Vagina (tissue), 2 donors: ENCODE measurements at regions not wholly inside any gene's neighbourhood (a gene's known extent, or its start where the extent isn't known, plus 50 kb on each side); places are given as distances from the start of the nearest gene placed in this dataset.
"Not testable (repeated sequence)": the region's sequence is repeated elsewhere in the genome, so short reads cannot be mapped to it uniquely, and the experiment has no call there.

Source experiments
- DNase-seq, 2 donors: peaks; one replicate each; pipeline ENCODE4 v3.0.0-alpha.2; 2017; ENCODE audit errors: extremely low spot score in 2 of 2
- H3K27ac ChIP-seq: fragments of 200-600 bp; sonication (generic); one replicate; pipeline ENCODE4 v1.5.1; 2019
- H3K27me3 ChIP-seq: fragments of 200-600 bp; sonication (generic); one replicate; pipeline ENCODE4 v1.5.1; 2019
- H3K36me3 ChIP-seq, 2 donors: fragments of 200-600 bp; sonication (generic); one replicate each; pipeline ENCODE4 v1.5.1; 2017 to 2019
- H3K4me1 ChIP-seq: fragments of 200-600 bp; sonication (generic); one replicate; pipeline ENCODE4 v1.5.1; 2019
- H3K4me3 ChIP-seq, 2 donors: fragments of 200-600 bp; sonication (generic); 1 replicate in 1 of 2; 2 replicates in 1 of 2; pipeline ENCODE4 v1.5.1; 2016 to 2019
- H3K9me3 ChIP-seq: fragments of 200-600 bp; sonication (generic); one replicate; pipeline ENCODE4 v1.5.1; 2019
- CTCF ChIP-seq, 3 experiments: fragments of 450-650 bp in 2 of 3; fragments of 200-600 bp in 1 of 3; sonication (generic) in 1 of 3; IDR thresholded peaks; one replicate each; pipeline ENCODE4 v1.5.1; 2017 to 2019; ENCODE audit warnings: antibody characterized with exemption in 3 of 3, mild to moderate bottlenecking in 2 of 3, moderate library complexity in 2 of 3
- POLR2A ChIP-seq, 2 donors: fragments of 450-650 bp; IDR thresholded peaks; one replicate each; pipeline ENCODE4 v1.6.1; 2017; ENCODE audit warnings: antibody characterized with exemption in 2 of 2, mild to moderate bottlenecking in 2 of 2, moderate library complexity in 2 of 2
- POLR2AphosphoS5 ChIP-seq, 2 donors: sonication (generic); formaldehyde crosslinking; IDR thresholded peaks; one replicate each; pipeline ENCODE4 v1.9.0; 2017; ENCODE audit warnings: antibody characterized with exemption in 2 of 2, mild to moderate bottlenecking in 2 of 2, low read depth in 1 of 2; ENCODE audit not compliant: insufficient read depth in 1 of 2
- intact Hi-C: fragments of 100-400 bp; cut with DNase I; formaldehyde crosslinking; loops from one replicate; pipeline ENCODE4 v1.15.1; 2023

- H3K36me3 ChIP-seq, intact Hi-C loops, H3K27me3 ChIP-seq, DNase-seq, H3K9me3 ChIP-seq, H3K27ac ChIP-seq, H3K4me3 ChIP-seq: not testable (repeated sequence)
- H3K4me1 ChIP-seq = peaks cover 15% of the 10 kb centered on the region
Observed at GRCh38 chr5:42980391-42980790, 59.7 kb downstream of the ANXA2R start.

GRCh38 chr5:42979242-42979641 lies 60.9 kb downstream of the ANXA2R start:
- H3K36me3 ChIP-seq, H3K27ac ChIP-seq, DNase-seq, H3K4me3 ChIP-seq, intact Hi-C loops, H3K4me1 ChIP-seq, H3K9me3 ChIP-seq, H3K27me3 ChIP-seq: not testable (repeated sequence)

- H3K27me3 ChIP-seq = no peaks in the 10 kb centered on the region
- DNase-seq = no peak
- H3K4me3 ChIP-seq = no peak overlapping the region
- intact Hi-C loops = no loop called here
- TF ChIP-seq POLR2A (IDR thresholded peaks at IDR 0.05) (no peak), CTCF (IDR thresholded peaks at IDR 0.05) (no peak), POLR2AphosphoS5 (IDR thresholded peaks at IDR 0.05; ENCODE audit: insufficient read depth in 1 of 2, low read depth in 1 of 2) (no peak)
- no peak overlapping the region for H3K27ac ChIP-seq
- H3K36me3 ChIP-seq = no peaks in the 10 kb centered on the region
- H3K4me1 ChIP-seq = no peaks in the 10 kb centered on the region
- no peaks in the 10 kb centered on the region for H3K9me3 ChIP-seq
Observed at GRCh38 chr5:42974536-42974935, 65.6 kb downstream of the ANXA2R start.

GRCh38 chr5:42970636-42971559 lies 69.2 kb downstream of the ANXA2R start:
- H3K27ac ChIP-seq = no peak overlapping the region
- intact Hi-C loops = no loop called here

GRCh38 chr5:42965934-42966333 lies 74.2 kb downstream of the ANXA2R start:
- H3K4me3 ChIP-seq = no peak overlapping the region

More at GRCh38 chr5:42970636-42971559, 69.2 kb downstream of the ANXA2R start:
- no peak for DNase-seq
- Histone ChIP-seq H3K9me3 (no peaks in the 10 kb centered on the region), H3K36me3 (no peaks in the 10 kb centered on the region), H3K4me1 (no peaks in the 10 kb centered on the region), H3K4me3 (no peak overlapping the region), H3K27me3 (no peaks in the 10 kb centered on the region)
- TF ChIP-seq POLR2A (IDR thresholded peaks at IDR 0.05) (no peak), POLR2AphosphoS5 (IDR thresholded peaks at IDR 0.05; ENCODE audit: insufficient read depth in 1 of 2, low read depth in 1 of 2) (no peak), CTCF (IDR thresholded peaks at IDR 0.05) (no peak)

More at GRCh38 chr5:42965934-42966333, 74.2 kb downstream of the ANXA2R start:
- H3K4me1 ChIP-seq = no peaks in the 10 kb centered on the region
- no peaks in the 10 kb centered on the region for H3K36me3 ChIP-seq
- no peaks in the 10 kb centered on the region for H3K9me3 ChIP-seq
- no peaks in the 10 kb centered on the region for H3K27me3 ChIP-seq
- intact Hi-C loops = no loop called here
- no peak for DNase-seq
- H3K27ac ChIP-seq = no peak overlapping the region
- no peak for TF ChIP-seq CTCF (IDR thresholded peaks at IDR 0.05)
- TF ChIP-seq POLR2AphosphoS5 (IDR thresholded peaks at IDR 0.05; ENCODE audit: insufficient read depth in 1 of 2, low read depth in 1 of 2) = no peak
- no peak for TF ChIP-seq POLR2A (IDR thresholded peaks at IDR 0.05)
